Caco-2 (cell line): ENCODE measurements at regions not wholly inside any gene's neighbourhood (a gene's known extent, or its start where the extent isn't known, plus 50 kb on each side); places are given as distances from the start of the nearest gene placed in this dataset.

ENCODE experiments used
- BruUV-seq: library from RNA; stranded (reverse); fragments of 400-500 nt; replicated peaks from 2 replicates; lab custom pipeline; 2021; lab: Mats Ljungman, UMichigan
- CTCF ChIA-PET: fragments of 300-600 bp; sonication (Branson Sonifier 250); formaldehyde crosslinking; loops from one replicate; lab custom pipeline; 2022; ENCODE audit warnings: antibody characterized with exemption; lab: Charles Lee
- POLR2A ChIA-PET: fragments of 300-600 bp; sonication (Branson Sonifier 250); formaldehyde crosslinking; loops from one replicate; lab custom pipeline; 2022; ENCODE audit warnings: antibody characterized with exemption; lab: Charles Lee
- DNase-seq, 2 experiments: peaks; one replicate each; pipeline versions ENCODE4 v3.0.0 to v3.0.0-alpha.2; 2020 to 2022
- H3K27me3 ChIP-seq: replicated peaks from 2 replicates; pipeline ENCODE4 v1.6.0; 2011; ENCODE audit warnings: low read length; ENCODE audit not compliant: control insufficient read depth, insufficient read depth
- H3K36me3 ChIP-seq: 2 replicates; pipeline ENCODE4 v1.5.1; 2011; ENCODE audit warnings: low read length; ENCODE audit not compliant: control insufficient read depth, insufficient read depth
- H3K4me1 ChIP-seq: fragments of 250-450 bp; sonication (Bioruptor Pico); 2 replicates; pipeline ENCODE4 v1.5.1; 2020; ENCODE audit warnings: mild to moderate bottlenecking
- H3K4me3 ChIP-seq: 2 replicates; pipeline ENCODE4 v1.5.1; 2011; ENCODE audit warnings: low read depth, mild to moderate bottlenecking, control low read depth, low read length
- H3K9me3 ChIP-seq: fragments of 250-450 bp; sonication (Bioruptor Pico); 2 replicates; pipeline ENCODE4 v1.5.1; 2020; ENCODE audit warnings: mild to moderate bottlenecking, moderate library complexity
- H3K27ac Mint-ChIP-seq: one replicate; pipeline ENCODE4 v1.8.0; 2022; ENCODE audit warnings: mixed read lengths; ENCODE audit not compliant: unreplicated experiment
- H3K27me3 Mint-ChIP-seq: one replicate; pipeline ENCODE4 v1.8.0; 2022; ENCODE audit warnings: mixed read lengths; ENCODE audit not compliant: insufficient read depth, unreplicated experiment
- H3K36me3 Mint-ChIP-seq: one replicate; pipeline ENCODE4 v1.8.0; 2022; ENCODE audit warnings: mild to moderate bottlenecking, mixed read lengths; ENCODE audit not compliant: insufficient read depth, unreplicated experiment
- H3K4me1 Mint-ChIP-seq: one replicate; pipeline ENCODE4 v1.8.0; 2022; ENCODE audit warnings: low read depth, mixed read lengths; ENCODE audit not compliant: unreplicated experiment
- H3K4me3 Mint-ChIP-seq: one replicate; pipeline ENCODE4 v1.8.0; 2022; ENCODE audit warnings: mild to moderate bottlenecking, moderate library complexity, mixed read lengths; ENCODE audit not compliant: unreplicated experiment
- H3K9me3 Mint-ChIP-seq: one replicate; pipeline ENCODE4 v1.8.0; 2022; ENCODE audit warnings: mixed read lengths; ENCODE audit not compliant: unreplicated experiment
- CTCF ChIP-seq, 2 experiments: fragments of 200-600 bp in 1 of 2; IDR thresholded peaks; 1 replicate in 1 of 2; 2 replicates in 1 of 2; pipeline versions ENCODE4 v1.5.1 to v1.8.0; 2011 to 2022; ENCODE audit warnings: antibody characterized with exemption in 1 of 2, control low read depth in 1 of 2, inconsistent platforms in 1 of 2, low read depth in 1 of 2, low read length in 1 of 2, mild to moderate bottlenecking in 1 of 2, moderate library complexity in 1 of 2; ENCODE audit not compliant: insufficient read depth in 1 of 2, severe bottlenecking in 1 of 2, unreplicated experiment in 1 of 2
- intact Hi-C: fragments of 100-400 bp; cut with micrococcal nuclease; formaldehyde crosslinking; loops from one replicate; pipeline ENCODE4 v1.10.0; 2022; ENCODE audit not compliant: unreplicated experiment

- no peaks in the 10 kb centered on the region for H3K27me3 ChIP-seq
- intact Hi-C loops = no loop called here
- no peak for DNase-seq
- H3K9me3 Mint-ChIP-seq = no peaks in the 10 kb centered on the region
- H3K4me3 ChIP-seq = no peak overlapping the region
- H3K27me3 Mint-ChIP-seq = no peaks in the 10 kb centered on the region
- H3K4me3 Mint-ChIP-seq = no peak overlapping the region
- H3K36me3 ChIP-seq = no peaks in the 10 kb centered on the region
- CTCF ChIA-PET = no interaction called here
- BruUV-seq = no TSS peak
- TF ChIP-seq CTCF (IDR thresholded peaks at IDR 0.05; ENCODE audit: insufficient read depth in 1 of 2, low read depth in 1 of 2, low read length in 1 of 2, severe bottlenecking in 1 of 2, unreplicated experiment in 1 of 2) = no peak
- no peaks in the 10 kb centered on the region for H3K4me1 Mint-ChIP-seq
- H3K9me3 ChIP-seq = no peaks in the 10 kb centered on the region
- H3K27ac Mint-ChIP-seq = no peak overlapping the region
- no peaks in the 10 kb centered on the region for H3K4me1 ChIP-seq
- POLR2A ChIA-PET = no interaction called here
- no peaks in the 10 kb centered on the region for H3K36me3 Mint-ChIP-seq
Measured at GRCh38 chrX:76862509-76862908, 435.0 kb downstream of the MAGEE1 start.

GRCh38 chrX:76893930-76894329 is 466.4 kb downstream of the MAGEE1 start:
- Mint-ChIP-seq H3K4me3 (no peak overlapping the region), H3K27me3 (no peaks in the 10 kb centered on the region), H3K4me1 (no peaks in the 10 kb centered on the region), H3K9me3 (peaks cover 4% of the 10 kb centered on the region), H3K27ac (no peak overlapping the region), H3K36me3 (no peaks in the 10 kb centered on the region)
- POLR2A ChIA-PET = no interaction called here
- Histone ChIP-seq H3K9me3 (no peaks in the 10 kb centered on the region), H3K27me3 (no peaks in the 10 kb centered on the region), H3K36me3 (no peaks in the 10 kb centered on the region), H3K4me3 (no peak overlapping the region), H3K4me1 (no peaks in the 10 kb centered on the region)
- intact Hi-C loops = no loop called here
- no TSS peak for BruUV-seq
- TF ChIP-seq CTCF (IDR thresholded peaks at IDR 0.05; ENCODE audit: insufficient read depth in 1 of 2, low read depth in 1 of 2, low read length in 1 of 2, severe bottlenecking in 1 of 2, unreplicated experiment in 1 of 2) = no peak
- DNase-seq = no peak
- CTCF ChIA-PET = no interaction called here

- no peaks in the 10 kb centered on the region for H3K27me3 Mint-ChIP-seq
- CTCF ChIA-PET = no interaction called here
- H3K4me1 ChIP-seq = no peaks in the 10 kb centered on the region
- no peak for DNase-seq
- no peak for TF ChIP-seq CTCF (IDR thresholded peaks at IDR 0.05; ENCODE audit: insufficient read depth in 1 of 2, low read depth in 1 of 2, low read length in 1 of 2, severe bottlenecking in 1 of 2, unreplicated experiment in 1 of 2)
- no peak overlapping the region for H3K4me3 ChIP-seq
- H3K4me3 Mint-ChIP-seq = no peak overlapping the region
- no peaks in the 10 kb centered on the region for H3K27me3 ChIP-seq
- no peaks in the 10 kb centered on the region for H3K36me3 ChIP-seq
- intact Hi-C loops = no loop called here
- H3K9me3 ChIP-seq = no peaks in the 10 kb centered on the region
- H3K27ac Mint-ChIP-seq = no peak overlapping the region
- POLR2A ChIA-PET = no interaction called here
- H3K36me3 Mint-ChIP-seq = no peaks in the 10 kb centered on the region
- H3K4me1 Mint-ChIP-seq = no peaks in the 10 kb centered on the region
- peaks cover 4% of the 10 kb centered on the region for H3K9me3 Mint-ChIP-seq
- no TSS peak for BruUV-seq
Measured at GRCh38 chrX:76915836-76916235, 488.3 kb downstream of the MAGEE1 start.
